ENCODE measurements at regions not wholly inside any gene's neighbourhood (a gene's known extent, or its start where the extent isn't known, plus 50 kb on each side); places are given as distances from the start of the nearest gene placed in this dataset.

DNA sequence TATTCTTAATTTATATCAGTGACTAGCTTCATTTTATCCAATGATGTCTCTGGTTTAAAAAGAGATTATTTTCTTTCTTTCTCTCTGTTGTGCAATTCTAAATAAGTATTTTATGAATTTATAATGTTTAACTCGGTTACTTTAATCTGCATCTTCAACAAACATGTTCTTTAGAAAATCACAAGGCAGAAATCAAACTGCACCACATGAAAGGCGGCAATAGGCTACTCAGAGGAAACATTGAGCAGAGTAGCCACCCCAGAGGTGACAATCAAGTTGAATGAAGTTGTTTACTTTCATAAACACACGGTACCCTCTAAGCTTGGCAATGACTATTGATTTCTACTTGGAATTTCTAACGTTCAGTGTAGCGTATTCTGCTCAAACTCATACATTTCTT lies 677.8 kb upstream of the ROBO1 start:
- TF ChIP-seq, protein P1, sequence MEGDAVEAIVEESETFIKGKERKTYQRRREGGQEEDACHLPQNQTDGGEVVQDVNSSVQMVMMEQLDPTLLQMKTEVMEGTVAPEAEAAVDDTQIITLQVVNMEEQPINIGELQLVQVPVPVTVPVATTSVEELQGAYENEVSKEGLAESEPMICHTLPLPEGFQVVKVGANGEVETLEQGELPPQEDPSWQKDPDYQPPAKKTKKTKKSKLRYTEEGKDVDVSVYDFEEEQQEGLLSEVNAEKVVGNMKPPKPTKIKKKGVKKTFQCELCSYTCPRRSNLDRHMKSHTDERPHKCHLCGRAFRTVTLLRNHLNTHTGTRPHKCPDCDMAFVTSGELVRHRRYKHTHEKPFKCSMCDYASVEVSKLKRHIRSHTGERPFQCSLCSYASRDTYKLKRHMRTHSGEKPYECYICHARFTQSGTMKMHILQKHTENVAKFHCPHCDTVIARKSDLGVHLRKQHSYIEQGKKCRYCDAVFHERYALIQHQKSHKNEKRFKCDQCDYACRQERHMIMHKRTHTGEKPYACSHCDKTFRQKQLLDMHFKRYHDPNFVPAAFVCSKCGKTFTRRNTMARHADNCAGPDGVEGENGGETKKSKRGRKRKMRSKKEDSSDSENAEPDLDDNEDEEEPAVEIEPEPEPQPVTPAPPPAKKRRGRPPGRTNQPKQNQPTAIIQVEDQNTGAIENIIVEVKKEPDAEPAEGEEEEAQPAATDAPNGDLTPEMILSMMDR (IDR thresholded peaks at IDR 0.05) = no peak
- no peak for TF ChIP-seq EP300 (IDR thresholded peaks at IDR 0.05)

Measured in suprapubic skin (tissue), 3 donors.